Activated gamma-delta T cell treated with Interleukin-2 at 50 U/mL for 16 hours (primary cell): ENCODE measurements at regions not wholly inside any gene's neighbourhood (a gene's known extent, or its start where the extent isn't known, plus 50 kb on each side); places are given as distances from the start of the nearest gene placed in this dataset.

Source experiments
- DNase-seq: peaks from one replicate; pipeline ENCODE4 v3.0.0-alpha.2; 2020

DNA sequence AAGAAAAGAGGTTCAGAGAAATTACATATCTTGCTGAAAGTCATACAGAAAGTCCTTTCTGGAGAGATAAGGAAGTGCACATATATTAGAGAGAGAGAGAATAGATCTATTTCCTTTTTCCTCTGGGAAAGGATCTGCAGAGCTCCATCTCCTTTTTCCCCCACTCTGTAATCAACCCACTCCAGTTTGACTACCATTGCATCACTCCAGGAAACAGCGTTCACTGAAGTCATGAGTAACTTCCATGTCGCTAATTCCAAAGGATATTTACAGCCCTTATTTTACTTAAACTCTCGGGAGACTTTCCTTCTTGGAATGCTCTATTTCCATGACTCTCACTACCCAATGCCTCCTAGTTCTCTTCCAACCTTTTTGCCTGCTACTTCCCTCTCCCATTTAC lies 72.5 kb upstream of the PARP11 start:
- no peak for DNase-seq

DNA sequence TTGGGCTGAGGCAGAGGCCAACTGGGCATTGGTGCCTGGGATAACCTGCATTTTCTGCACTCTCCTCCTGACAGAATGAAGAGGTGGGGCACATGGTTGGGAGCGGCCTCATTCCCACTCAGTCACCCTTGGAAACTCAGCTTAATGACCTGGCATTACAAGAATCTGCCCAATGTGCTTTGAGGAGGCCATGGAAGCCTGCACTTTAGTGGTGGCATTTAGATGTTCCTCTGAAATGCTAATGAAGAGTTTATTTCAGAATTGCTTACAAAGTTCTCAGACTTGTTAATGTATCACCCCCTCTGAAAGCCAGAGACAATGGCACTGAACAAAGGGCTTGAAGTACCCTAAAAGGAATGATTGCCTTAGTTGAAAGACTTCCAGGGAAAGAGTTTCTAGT lies 71.4 kb upstream of the PARP11 start:
- DNase-seq = no peak

DNA sequence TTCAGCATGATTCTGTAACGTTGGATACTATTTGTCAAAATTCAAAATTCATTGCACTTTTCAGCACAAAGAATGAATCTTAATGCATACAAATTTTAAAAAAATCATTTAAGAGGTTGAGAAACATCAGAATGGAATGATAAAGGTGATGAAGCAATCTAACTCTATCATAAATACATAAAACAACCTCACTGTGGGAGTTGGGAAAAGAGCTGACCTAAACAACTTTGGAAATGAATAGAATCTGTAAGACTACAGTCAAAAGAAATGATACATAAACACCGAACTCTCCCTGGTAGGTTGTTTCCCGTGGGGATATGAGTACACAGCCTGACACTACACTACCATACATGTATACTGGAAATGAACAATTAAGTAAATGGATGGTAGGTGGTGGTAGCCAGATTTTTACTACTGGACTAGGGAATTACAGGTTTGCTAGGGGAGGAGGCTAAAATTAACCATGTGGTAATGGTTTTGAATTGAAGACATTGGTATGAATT lies 64.9 kb upstream of the PARP11 start:
- DNase-seq = no peak

DNA sequence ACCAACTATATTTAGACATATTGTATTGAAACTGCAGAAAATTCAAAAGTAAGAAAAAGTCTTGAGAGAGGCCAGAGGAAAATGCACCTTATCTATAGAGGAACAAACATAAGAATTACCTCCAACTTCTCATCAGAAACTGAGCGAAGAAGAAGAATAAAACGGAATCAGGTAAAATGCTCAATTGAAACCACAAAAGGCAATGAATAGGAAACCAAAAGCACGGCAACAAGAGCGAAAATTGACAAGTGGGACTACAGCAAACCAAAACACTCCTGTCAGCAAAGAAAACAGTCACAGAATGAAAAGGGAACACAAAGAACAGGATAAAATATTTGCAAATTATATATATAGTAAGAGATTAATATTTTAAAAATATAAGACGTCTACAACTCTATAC lies 61.9 kb upstream of the PARP11 start:
- DNase-seq = no peak

DNA sequence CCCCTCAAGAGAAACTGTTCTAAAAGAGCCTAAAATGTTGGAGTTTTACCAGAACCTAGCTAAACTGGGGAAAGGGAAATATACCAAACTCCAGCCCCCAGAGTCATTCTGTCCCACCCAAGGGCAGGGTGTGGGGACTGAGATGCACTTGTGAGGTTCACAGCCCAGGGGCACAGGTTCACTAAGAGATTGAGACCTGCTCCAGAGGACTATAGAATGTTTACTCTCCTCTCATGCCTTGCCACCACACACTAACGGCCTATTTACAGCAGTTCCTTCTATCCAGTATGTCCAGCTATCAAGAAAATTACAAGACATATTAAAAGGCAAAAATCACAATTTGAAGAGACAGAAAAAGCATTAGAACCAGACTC lies 60.6 kb upstream of the PARP11 start:
- no peak for DNase-seq

DNA sequence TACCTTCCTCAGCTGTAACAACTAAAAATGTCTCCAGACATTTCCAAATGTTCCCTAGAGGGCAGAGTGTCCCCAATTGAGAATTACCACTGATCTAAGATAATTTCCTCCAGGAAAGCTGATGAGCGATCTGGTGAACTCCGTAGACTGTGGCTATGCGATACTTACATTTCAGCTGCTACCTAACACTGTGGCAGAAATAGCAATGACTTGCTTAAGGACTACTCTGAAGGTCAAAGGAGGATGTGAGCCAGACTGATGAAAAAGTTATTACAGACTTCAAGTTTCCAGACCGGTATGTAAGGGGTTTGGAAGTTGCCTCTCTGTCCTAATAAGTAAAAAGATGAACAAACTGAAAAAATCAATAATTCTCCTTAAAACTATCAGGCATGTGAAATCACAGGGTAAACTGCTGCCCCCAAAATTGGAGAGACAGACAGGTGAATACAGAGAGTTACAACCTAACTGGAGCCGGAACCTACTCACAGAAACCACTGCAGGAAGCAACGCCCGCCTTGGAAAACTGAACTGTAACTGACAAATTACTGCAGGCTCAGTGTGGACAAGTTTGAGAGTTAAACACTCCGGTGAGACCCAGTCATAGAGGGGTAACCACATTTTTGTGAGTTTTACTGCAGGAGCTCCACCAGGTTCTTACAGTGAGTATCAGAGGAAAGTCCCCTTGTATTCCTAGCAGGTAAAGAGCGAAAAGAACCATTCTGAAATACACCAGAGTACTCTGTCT lies 60.0 kb upstream of the PARP11 start:
- DNase-seq = no peak

DNA sequence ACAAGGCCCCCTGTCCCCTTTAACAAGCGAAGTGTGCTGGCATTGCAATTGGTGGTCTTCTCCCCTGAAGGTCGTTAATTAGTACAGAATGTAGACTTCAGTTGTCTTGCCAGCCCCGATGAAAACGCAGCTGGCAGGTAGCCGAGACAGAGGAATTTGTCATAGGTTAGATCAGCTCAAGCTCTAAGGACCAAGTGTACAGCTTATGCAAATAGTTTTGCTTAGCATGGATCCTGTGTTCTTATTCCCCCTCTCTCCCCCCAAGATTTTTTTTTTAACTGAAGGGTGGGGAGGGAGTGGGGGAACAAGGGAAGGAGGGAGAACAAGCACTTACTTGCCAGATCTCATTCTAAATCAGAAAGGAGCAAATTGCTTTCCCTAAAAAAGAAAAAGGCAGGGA lies 58.6 kb upstream of the PARP11 start:
- DNase-seq = no peak

DNA sequence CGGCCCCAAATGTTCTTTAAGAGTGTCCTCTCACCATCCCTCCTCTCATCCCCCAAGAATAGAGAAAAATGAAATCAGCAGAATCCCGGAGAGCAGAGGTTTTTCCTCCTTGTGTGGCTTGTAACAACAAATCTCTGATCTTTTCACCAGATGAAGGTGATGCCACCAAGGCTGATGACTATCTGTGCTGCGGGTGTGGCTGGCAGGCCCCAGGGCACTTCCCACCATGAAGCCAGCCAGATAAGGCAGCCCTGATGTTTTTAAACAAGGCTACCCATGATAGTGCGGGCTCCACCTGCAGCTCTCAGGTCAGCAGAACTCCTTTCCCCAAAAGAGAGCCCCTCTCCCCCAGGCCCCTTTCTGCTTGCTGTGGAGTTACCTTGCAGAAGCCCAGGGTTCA lies 58.0 kb upstream of the PARP11 start:
- DNase-seq = no peak

DNA sequence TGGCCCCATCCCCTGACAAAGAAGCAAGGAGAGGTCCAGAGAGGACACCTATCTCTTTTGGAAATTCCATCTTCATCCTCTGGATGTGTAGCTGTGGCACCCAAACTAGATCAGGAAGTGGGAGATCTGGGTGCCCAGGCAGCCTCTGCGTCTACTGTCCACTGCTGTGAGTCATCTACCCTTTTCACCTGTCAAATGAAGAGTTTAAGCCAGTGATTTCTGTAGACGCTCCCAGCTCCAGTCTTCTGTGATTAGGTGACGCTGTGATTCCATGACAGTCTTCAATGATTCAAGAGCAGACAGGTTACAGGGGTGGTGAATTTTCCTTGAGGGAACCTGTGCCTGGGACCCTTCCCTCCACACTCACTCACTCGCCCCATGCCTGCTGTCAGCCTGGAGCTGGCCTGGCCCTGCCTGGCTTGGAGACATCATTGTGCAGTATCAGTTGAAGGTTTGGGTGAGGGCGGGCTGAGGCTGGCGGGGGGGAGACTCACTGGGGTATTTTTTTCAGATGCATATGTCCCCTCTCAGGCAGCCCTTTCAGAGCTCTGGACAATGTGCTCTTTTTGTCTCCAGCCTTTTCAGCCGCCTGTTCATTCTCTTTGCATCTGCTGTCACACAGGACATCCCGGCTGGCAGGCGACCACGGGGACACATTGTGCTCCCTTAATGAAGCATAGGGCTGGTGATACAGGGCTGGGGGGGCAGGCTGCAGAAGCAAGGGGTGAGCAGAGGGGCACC lies 56.8 kb upstream of the PARP11 start:
- DNase-seq = no peak

DNA sequence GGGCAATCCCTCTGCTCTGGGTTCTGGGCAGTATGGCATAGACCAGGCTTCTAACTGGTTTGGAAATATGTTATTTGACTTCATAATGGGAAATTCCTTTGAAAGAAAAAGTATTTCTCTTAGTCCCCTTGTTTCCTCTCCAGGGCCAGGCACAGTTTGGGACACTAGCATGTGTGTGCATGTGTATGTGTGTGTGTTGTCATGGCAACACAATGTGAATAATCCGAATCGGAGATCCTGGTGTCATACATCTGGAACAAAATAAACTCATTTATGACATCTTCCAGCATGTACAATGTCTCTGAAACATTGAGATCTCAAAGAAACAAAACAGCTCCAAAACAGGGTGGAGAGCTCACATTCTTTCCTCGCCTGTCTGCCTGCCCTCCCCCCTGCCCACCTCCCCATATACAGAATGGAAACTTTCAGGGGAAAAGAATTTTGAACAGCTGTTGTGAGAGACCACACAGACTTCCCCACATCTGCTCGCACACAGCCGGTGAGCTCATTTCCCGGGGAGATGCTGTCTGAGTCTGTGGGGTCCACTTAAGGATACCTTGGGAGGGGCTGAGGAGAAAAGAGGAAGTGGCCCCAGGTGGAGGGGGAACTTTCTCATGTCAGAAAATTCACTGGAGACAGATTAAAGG lies 55.5 kb upstream of the PARP11 start:
- DNase-seq = no peak

DNA sequence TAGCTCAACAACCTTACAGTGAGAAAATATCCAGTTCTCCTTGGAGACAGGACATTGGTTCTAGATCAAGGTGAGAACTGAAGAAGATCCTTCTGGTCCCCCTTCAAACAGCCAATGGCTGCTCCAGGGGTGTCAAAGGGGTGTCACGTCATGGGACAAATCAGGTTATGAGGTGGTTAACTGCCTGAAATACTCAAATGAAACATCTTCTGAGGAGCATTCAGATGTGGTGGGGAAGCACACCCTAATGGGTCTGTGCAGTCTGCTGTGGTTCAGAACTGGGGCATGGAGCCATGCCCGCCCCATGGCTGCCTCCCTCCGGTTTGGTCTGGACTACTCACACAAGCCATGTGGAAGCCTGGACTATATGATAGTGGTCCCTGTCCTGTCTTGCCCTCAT lies 52.4 kb upstream of the PARP11 start:
- no peak for DNase-seq

DNA sequence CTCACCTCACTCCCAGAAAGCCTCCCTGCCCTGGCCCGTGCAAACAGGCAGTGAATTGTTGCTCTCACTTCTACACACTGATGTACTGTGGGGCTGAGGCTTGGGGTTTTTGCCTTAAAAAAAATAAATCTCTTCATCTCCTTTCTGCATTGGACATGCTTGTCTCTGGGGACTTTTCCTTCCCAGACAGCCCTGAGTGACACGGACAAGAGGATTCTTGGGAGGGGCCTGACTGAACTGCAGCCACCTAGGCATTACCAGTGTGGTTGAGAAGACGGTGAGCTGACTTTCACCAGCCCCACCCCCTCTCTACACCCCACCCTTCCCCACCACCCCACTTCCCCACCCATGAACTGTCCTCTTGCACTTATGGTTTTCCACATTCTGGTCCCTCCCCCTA lies 51.6 kb upstream of the PARP11 start:
- DNase-seq = no peak

DNA sequence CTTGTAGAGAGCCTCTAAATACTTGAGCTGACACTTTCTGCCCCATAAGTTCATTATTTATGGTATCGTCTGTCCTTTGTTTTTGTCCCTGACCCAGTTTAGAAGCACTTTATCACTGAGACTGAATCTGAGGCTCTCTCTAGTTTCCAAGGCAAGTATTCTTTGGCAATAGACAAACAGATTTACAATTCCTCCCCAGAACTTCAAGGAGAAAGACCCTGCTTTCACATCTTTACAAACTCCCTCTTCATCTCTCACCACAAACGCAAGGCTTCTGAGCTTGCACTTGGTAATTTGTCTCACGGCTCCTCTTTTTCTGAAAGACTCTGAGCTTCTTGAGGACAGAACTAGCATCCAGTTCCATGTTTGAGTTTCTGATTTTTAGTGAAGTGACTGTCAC lies 49.8 kb upstream of the PARP11 start:
- DNase-seq = no peak
